Gastroesophageal sphincter (tissue), 3 donors: ENCODE measurements at regions not wholly inside any gene's neighbourhood (a gene's known extent, or its start where the extent isn't known, plus 50 kb on each side); places are given as distances from the start of the nearest gene placed in this dataset.

ENCODE experiments used
- CTCF ChIP-seq, 4 experiments: fragments of 200-600 bp in 2 of 4; fragments of 450-650 bp in 2 of 4; sonication (generic) in 1 of 4; IDR thresholded peaks; one replicate each; pipeline ENCODE4 v1.5.1; 2017 to 2019; ENCODE audit warnings: antibody characterized with exemption in 4 of 4, mild to moderate bottlenecking in 2 of 4, moderate library complexity in 2 of 4
- POLR2AphosphoS5 ChIP-seq: sonication (generic); formaldehyde crosslinking; IDR thresholded peaks from one replicate; pipeline ENCODE4 v1.6.1; 2017; ENCODE audit warnings: antibody characterized with exemption

GRCh38 chr19:20371911-20372310 lies 193.7 kb downstream of the ZNF737 start:
- TF ChIP-seq CTCF (IDR thresholded peaks at IDR 0.05), result no peak
- TF ChIP-seq POLR2AphosphoS5, result no peak
